Femur (tissue), 1 donor: ENCODE measurements at regions not wholly inside any gene's neighbourhood (a gene's known extent, or its start where the extent isn't known, plus 50 kb on each side); places are given as distances from the start of the nearest gene placed in this dataset.

ENCODE experiments used
- DNase-seq: peaks from one replicate; pipeline ENCODE4 v3.0.0-alpha.2; 2017

DNA sequence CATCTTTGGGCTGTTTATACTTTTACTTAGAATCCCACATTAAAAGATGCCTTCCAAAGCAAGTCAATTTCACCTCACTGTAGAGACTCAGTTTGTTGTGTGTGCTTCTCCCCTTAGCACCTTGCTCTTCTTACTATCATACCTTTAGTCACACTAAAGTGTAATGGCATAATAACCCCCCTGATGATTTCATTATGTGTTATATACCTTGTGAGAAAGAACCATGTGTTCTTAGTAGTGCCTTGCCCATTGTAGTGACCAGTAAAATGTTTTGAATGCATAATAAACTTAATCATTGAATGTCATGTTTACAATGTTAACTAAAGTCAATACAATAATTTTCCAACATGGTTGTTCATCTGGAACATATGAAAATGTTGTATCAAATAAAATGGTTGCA lies 1621.9 kb downstream of the PCDH7 start:
- DNase-seq, result no peak

DNA sequence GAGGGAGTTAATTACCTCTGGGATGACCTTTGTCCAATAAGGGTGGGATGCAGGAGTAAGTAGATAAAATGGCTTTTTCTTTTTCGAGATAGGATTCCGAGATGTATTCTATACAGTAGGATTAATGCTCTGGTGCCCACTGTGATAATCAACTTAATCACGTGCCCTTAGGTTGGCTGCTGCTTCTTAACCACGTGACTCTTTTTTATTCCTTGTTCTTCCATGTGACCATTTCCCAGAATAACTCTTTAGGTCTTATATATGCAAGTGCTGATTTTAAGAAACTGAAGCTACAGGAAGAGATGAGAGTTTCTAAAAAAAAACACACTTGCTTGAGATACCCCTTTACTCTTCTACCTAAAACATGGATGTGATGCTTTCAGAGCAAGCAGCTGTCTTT lies 1628.9 kb downstream of the PCDH7 start:
- no peak for DNase-seq

- DNase-seq, result no peak
These were observed 1654.0 kb downstream of the PCDH7 start for GRCh38 chr4:32374206-32374605.

GRCh38 chr4:32393806-32394205 lies 1673.6 kb downstream of the PCDH7 start:
- DNase-seq, result no peak

- DNase-seq, result no peak
These were observed 1674.1 kb downstream of the PCDH7 start for GRCh38 chr4:32394255-32394654.

- DNase-seq, result no peak
These were observed 1676.4 kb downstream of the PCDH7 start for GRCh38 chr4:32396507-32397070.

- DNase-seq, result no peak
These were observed 1680.7 kb downstream of the PCDH7 start for GRCh38 chr4:32400870-32401269.

GRCh38 chr4:32417113-32417704 lies 1697.0 kb downstream of the PCDH7 start:
- DNase-seq, result no peak

DNA sequence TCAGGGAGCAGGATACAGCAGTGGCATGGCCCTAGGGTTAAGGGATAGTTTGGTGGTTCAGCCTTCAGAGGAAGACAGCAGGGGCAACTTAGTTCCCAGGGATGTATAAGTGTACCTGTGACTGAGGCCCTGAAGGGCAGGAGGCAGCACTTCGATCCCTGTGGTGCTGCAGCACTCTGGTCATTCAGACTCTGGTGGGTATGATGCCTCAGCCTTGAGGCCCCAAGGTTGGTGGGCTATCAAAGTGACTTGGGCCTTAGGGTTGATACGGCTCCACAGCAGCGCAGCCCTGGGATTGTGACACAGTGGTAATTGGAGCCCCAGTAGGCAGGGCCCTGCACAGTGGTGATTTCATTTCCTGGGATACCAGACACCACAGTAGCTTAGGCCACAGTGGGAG lies 1703.1 kb downstream of the PCDH7 start:
- no peak for DNase-seq

- DNase-seq, result no peak
These were observed 1705.1 kb downstream of the PCDH7 start for GRCh38 chr4:32425243-32425642.

GRCh38 chr4:32427566-32427965 lies 1707.4 kb downstream of the PCDH7 start:
- DNase-seq, result no peak

- DNase-seq, result no peak
These were observed 1709.0 kb downstream of the PCDH7 start for GRCh38 chr4:32429151-32429550.

- DNase-seq, result no peak
These were observed 1715.1 kb downstream of the PCDH7 start for GRCh38 chr4:32435308-32435707.

GRCh38 chr4:32436816-32437215 lies 1716.6 kb downstream of the PCDH7 start:
- no peak for DNase-seq

GRCh38 chr4:32440391-32440790 lies 1720.2 kb downstream of the PCDH7 start:
- no peak for DNase-seq

DNA sequence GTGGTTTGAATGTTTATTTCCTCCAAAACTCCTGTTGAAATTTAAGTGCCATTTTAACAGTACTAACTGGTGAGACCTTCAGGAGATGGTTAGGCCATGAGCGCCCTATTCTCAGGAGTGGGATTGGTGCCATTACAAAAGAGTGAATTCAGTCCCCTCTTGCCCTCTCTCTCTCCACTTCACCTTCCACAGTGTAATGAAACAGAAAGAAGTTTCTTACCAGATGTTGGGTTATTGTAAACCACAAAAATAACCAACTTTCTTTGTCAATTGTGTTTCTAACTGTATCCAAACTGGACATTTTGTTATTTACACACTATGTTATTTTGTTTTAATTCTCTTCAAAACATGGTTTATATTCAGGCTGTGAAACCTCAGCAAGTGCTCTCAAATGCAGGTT lies 1734.3 kb downstream of the PCDH7 start:
- DNase-seq, result no peak

GRCh38 chr4:32455231-32455630 lies 1735.1 kb downstream of the PCDH7 start:
- no peak for DNase-seq

DNA sequence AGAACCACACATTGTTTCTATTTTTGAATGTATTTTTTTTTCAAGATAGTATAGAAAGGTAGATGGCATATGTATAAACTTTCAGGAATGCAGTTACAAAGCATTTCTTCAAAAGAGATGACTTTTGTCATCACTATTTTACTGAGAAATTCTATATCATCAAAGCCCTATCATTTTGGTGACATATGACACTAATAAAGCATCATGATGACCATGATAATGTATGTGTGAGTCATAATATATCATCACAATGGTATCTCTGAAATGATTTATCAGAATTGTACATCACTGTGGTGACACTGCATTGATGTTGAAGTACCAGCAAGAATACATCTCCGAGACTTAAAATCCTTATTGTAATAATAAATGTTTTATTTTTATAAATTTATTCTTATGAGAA lies 1740.8 kb downstream of the PCDH7 start:
- no peak for DNase-seq

DNA sequence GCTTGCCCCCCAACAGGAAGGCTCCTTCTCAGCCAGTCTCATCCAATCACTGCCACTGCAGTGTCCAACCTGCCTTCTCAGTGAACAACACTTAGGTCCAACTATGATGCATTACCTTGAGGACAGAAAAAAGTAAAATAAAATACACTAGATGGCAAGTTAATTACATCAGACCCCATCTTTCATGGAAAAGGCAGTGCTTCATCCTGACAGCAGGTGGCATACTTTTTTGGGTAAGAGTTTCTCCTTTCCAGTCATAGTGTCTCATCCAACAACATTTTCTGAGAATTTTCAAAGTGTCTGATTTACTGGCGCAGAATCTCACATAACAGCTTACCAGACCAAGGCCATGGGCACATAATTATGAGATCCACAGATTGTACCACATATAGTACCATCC lies 1742.8 kb downstream of the PCDH7 start:
- DNase-seq, result no peak

GRCh38 chr4:32470087-32470585 lies 1750.0 kb downstream of the PCDH7 start:
- DNase-seq, result no peak

DNA sequence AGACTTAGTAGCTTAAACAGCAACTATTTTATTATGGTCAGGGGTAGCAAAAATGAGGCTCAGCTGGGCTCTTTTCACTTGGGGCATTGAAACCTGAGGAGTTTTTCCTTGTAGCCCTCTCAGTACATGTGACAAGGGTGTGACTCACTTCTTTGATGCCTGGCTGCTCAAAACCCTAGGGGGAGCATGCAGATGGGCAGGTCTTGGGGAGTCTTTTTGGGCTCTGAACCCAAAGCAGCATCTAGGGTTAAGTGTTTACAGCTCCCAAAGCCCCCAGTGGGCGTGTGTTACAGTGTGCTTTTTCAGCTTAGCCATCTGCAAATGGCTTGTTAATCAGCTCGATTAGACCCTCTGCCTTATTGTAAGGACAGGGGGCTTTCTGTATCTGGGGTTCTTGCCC lies 1752.7 kb downstream of the PCDH7 start:
- DNase-seq, result no peak

GRCh38 chr4:32475710-32476109 lies 1755.5 kb downstream of the PCDH7 start:
- DNase-seq, result no peak

GRCh38 chr4:32477518-32477917 lies 1757.3 kb downstream of the PCDH7 start:
- DNase-seq, result no peak

DNA sequence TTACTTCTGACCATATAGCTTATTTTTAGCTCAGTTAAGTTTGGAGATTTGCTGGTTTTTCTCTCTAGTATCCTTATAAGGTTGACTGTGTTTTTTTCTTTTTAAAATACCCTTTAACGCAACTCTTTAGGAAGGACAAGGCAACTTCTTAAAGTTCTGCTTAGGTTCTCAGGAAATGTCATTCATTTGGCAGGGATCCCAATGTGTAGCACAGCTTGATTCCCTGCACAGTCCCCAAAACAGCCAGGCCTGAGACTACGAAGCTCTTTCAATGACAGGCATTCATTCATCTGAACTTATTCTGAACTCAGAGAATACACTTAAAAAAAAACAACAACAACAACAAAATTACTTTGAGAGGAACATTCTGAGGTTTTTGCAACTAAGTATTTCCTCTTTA lies 1765.8 kb downstream of the PCDH7 start:
- DNase-seq, result no peak

- DNase-seq, result no peak
These were observed 1768.5 kb downstream of the PCDH7 start for GRCh38 chr4:32488690-32489089.
